PC-9 (cell line): ENCODE measurements at regions not wholly inside any gene's neighbourhood (a gene's known extent, or its start where the extent isn't known, plus 50 kb on each side); places are given as distances from the start of the nearest gene placed in this dataset.

ENCODE experiments used
- EZH2 ChIP-seq: fragments of 200-600 bp; sonication (generic); IDR thresholded peaks from 2 replicates; pipeline ENCODE4 v1.8.0; 2017; ENCODE audit warnings: antibody characterized with exemption, low read depth
- TF ChIP-seq, protein P1 (sequence below): fragments of 200-600 bp; sonication (generic); conservative IDR thresholded peaks from 2 replicates; pipeline ENCODE4 v1.6.1; 2017; ENCODE audit warnings: mixed run types, antibody characterized with exemption, mild to moderate bottlenecking, moderate library complexity

DNA sequence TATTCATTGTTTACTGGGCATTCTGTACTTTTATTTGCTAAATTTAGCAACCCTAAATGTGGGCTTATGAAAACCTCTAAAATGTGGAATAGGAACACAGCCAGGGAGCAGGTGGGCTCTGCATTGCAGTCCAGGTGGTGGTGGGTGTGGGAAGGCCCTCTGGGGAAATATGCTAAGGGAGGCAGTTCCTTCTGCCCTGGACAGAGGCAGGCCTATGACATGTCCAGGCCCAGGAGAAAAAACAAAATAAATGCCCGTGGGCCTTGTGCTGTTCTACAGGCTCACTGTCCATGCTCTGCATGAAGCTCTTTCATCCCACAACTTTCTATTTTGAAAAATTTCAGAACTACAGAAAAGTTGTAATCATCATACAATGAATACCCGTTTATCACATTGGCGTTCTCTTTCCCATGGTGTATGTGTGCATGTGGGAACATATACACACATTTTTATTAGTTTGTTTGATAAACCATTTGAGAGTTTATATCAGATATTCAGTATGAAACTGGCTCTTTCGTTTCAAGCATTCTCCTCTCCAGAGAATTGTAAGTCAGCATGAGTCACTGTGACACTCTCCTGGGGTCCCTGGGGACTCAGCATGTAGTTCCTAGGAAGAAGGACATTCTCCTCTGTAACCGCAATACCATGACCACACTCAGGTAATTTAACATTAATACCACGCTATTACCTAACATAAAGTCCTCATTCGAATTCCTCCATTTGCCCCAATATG is 505.3 kb downstream of the COG6 start:
- TF ChIP-seq, protein P1, sequence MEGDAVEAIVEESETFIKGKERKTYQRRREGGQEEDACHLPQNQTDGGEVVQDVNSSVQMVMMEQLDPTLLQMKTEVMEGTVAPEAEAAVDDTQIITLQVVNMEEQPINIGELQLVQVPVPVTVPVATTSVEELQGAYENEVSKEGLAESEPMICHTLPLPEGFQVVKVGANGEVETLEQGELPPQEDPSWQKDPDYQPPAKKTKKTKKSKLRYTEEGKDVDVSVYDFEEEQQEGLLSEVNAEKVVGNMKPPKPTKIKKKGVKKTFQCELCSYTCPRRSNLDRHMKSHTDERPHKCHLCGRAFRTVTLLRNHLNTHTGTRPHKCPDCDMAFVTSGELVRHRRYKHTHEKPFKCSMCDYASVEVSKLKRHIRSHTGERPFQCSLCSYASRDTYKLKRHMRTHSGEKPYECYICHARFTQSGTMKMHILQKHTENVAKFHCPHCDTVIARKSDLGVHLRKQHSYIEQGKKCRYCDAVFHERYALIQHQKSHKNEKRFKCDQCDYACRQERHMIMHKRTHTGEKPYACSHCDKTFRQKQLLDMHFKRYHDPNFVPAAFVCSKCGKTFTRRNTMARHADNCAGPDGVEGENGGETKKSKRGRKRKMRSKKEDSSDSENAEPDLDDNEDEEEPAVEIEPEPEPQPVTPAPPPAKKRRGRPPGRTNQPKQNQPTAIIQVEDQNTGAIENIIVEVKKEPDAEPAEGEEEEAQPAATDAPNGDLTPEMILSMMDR = no peak
- TF ChIP-seq EZH2 = no peak
